ENCODE measurements at regions not wholly inside any gene's neighbourhood (a gene's known extent, or its start where the extent isn't known, plus 50 kb on each side); places are given as distances from the start of the nearest gene placed in this dataset.

DNA sequence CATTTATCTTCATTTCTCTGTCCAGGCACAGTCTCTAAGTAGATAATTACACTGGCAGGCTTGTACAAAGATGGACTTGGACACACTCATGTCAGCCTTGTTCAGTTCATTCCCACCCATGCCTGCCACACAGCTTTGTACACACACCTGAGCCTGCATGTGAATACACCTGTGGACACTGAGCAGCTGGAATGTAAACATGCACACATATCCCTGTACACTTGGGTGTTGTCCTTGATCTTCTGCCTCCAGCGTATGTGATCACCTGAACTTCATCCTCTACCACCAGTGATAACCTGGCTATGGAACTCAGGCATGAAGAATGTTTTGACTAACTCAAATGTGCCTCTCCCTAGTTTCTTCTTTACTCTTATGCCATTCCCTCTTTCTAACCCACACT, 190.6 kb downstream of the DHX35 start:
- TF ChIP-seq, protein P1, sequence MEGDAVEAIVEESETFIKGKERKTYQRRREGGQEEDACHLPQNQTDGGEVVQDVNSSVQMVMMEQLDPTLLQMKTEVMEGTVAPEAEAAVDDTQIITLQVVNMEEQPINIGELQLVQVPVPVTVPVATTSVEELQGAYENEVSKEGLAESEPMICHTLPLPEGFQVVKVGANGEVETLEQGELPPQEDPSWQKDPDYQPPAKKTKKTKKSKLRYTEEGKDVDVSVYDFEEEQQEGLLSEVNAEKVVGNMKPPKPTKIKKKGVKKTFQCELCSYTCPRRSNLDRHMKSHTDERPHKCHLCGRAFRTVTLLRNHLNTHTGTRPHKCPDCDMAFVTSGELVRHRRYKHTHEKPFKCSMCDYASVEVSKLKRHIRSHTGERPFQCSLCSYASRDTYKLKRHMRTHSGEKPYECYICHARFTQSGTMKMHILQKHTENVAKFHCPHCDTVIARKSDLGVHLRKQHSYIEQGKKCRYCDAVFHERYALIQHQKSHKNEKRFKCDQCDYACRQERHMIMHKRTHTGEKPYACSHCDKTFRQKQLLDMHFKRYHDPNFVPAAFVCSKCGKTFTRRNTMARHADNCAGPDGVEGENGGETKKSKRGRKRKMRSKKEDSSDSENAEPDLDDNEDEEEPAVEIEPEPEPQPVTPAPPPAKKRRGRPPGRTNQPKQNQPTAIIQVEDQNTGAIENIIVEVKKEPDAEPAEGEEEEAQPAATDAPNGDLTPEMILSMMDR (IDR thresholded peaks at IDR 0.05; ENCODE audit: unreplicated experiment) = no peak
- H3K36me3 Mint-ChIP-seq = no peaks in the 10 kb centered on the region
- no peaks in the 10 kb centered on the region for H3K9me3 Mint-ChIP-seq
- H3K27ac Mint-ChIP-seq = no peak overlapping the region
- DNase-seq (ENCODE audit: low spot score in 2 of 2, unreplicated experiment in 2 of 2) = no peak
- H3K27me3 Mint-ChIP-seq (ENCODE audit: low read depth) = peaks cover 49% of the 10 kb centered on the region
- no peaks in the 10 kb centered on the region for H3K4me1 Mint-ChIP-seq
- H3K4me3 Mint-ChIP-seq = no peak overlapping the region

DNA sequence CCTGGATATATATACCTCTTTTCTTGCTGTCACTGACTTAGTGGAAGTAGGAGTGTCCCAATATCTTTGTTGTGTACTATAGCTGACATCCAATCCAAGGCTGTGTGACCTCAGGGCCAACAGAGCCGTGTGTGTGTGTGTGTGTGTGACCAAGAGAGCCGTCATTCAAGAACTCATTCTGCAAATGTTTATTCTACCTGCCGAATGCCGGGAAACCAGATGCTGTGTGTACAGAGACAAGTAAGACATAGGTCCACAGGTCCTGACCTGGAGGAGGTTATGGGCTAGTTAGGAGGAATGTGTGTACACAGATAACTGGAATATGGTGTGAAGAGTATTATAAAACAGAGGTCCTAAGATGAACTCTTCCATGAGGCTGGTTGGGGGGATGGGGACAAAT, 190.0 kb downstream of the DHX35 start:
- DNase-seq (ENCODE audit: low spot score in 2 of 2, unreplicated experiment in 2 of 2) = no peak
- H3K4me1 Mint-ChIP-seq = no peaks in the 10 kb centered on the region
- H3K4me3 Mint-ChIP-seq = no peak overlapping the region
- peaks cover 48% of the 10 kb centered on the region for H3K27me3 Mint-ChIP-seq (ENCODE audit: low read depth)
- no peak overlapping the region for H3K27ac Mint-ChIP-seq
- no peaks in the 10 kb centered on the region for H3K36me3 Mint-ChIP-seq
- H3K9me3 Mint-ChIP-seq = no peaks in the 10 kb centered on the region
- TF ChIP-seq, protein P1 (IDR thresholded peaks at IDR 0.05; ENCODE audit: unreplicated experiment) = no peak

GRCh38 chr20:39150501-39150900, 188.4 kb downstream of the DHX35 start:
- H3K36me3 Mint-ChIP-seq = no peaks in the 10 kb centered on the region

DNA sequence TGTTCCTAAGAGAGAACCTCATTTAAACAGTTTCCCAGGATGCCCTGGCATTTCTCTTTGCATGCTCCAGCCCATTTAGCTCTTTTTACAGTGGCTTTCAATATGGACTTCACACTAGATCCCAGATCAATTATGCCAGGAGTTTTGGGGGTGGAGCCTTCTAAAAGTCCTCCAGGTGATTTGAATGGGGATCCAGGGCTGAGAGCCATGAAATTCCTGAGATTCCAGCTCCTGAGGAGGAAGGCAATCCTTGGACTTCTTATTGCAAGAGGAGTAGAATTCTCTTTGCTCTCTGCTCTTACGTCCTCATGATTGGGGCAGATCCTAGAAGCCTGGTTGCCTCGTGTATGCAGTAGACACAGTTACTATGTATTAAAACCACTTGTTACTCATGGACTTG, 184.2 kb downstream of the DHX35 start:
- Mint-ChIP-seq H3K9me3 (no peaks in the 10 kb centered on the region), H3K27ac (no peak overlapping the region), H3K4me3 (no peak overlapping the region), H3K4me1 (no peaks in the 10 kb centered on the region), H3K27me3 (ENCODE audit: low read depth) (peaks cover 33% of the 10 kb centered on the region), H3K36me3 (no peaks in the 10 kb centered on the region)
- TF ChIP-seq, protein P1 (IDR thresholded peaks at IDR 0.05; ENCODE audit: unreplicated experiment) = no peak
- no peak for DNase-seq (ENCODE audit: low spot score in 2 of 2, unreplicated experiment in 2 of 2)

More at GRCh38 chr20:39150501-39150900, 188.4 kb downstream of the DHX35 start:
- DNase-seq (ENCODE audit: low spot score in 2 of 2, unreplicated experiment in 2 of 2) = no peak
- Mint-ChIP-seq H3K9me3 (no peaks in the 10 kb centered on the region), H3K4me3 (no peak overlapping the region), H3K4me1 (no peaks in the 10 kb centered on the region), H3K27ac (no peak overlapping the region), H3K27me3 (ENCODE audit: low read depth) (peaks cover 44% of the 10 kb centered on the region)
- TF ChIP-seq, protein P1 (IDR thresholded peaks at IDR 0.05; ENCODE audit: unreplicated experiment) = no peak

- Mint-ChIP-seq H3K27ac (no peak overlapping the region), H3K9me3 (no peaks in the 10 kb centered on the region), H3K27me3 (ENCODE audit: low read depth) (peaks cover 37% of the 10 kb centered on the region), H3K4me1 (no peaks in the 10 kb centered on the region), H3K4me3 (no peak overlapping the region), H3K36me3 (no peaks in the 10 kb centered on the region)
- DNase-seq (ENCODE audit: low spot score in 2 of 2, unreplicated experiment in 2 of 2) = no peak
- TF ChIP-seq, protein P1 (IDR thresholded peaks at IDR 0.05; ENCODE audit: unreplicated experiment) = no peak
Measured at GRCh38 chr20:39145921-39146320, 183.8 kb downstream of the DHX35 start.

GRCh38 chr20:39144757-39145156, 182.6 kb downstream of the DHX35 start:
- Mint-ChIP-seq H3K27me3 (ENCODE audit: low read depth) (peaks cover 48% of the 10 kb centered on the region), H3K4me3 (no peak overlapping the region), H3K36me3 (no peaks in the 10 kb centered on the region), H3K27ac (no peak overlapping the region), H3K9me3 (no peaks in the 10 kb centered on the region), H3K4me1 (no peaks in the 10 kb centered on the region)
- TF ChIP-seq, protein P1 (IDR thresholded peaks at IDR 0.05; ENCODE audit: unreplicated experiment) = no peak
- no peak for DNase-seq (ENCODE audit: low spot score in 2 of 2, unreplicated experiment in 2 of 2)

All from mesothelial cell of epicardium (in vitro differentiated cells).